Loucy (cell line): ENCODE measurements at regions not wholly inside any gene's neighbourhood (a gene's known extent, or its start where the extent isn't known, plus 50 kb on each side); places are given as distances from the start of the nearest gene placed in this dataset.

Experiments used
- H2AFZ ChIP-seq: fragments of 200-600 bp; sonication (generic); 2 replicates; pipeline ENCODE4 v1.6.0; 2016; ENCODE audit warnings: antibody characterized with exemption, mild to moderate bottlenecking, low read length, moderate library complexity
- H3F3A ChIP-seq: fragments of 200-600 bp; 2 replicates; pipeline ENCODE4 v1.6.0; 2016; ENCODE audit warnings: antibody characterized with exemption, low read depth, mild to moderate bottlenecking
- H3K27me3 ChIP-seq: fragments of 200-600 bp; sonication (generic); 2 replicates; pipeline ENCODE4 v1.6.1; 2014; ENCODE audit warnings: low read length, mild to moderate bottlenecking; ENCODE audit not compliant: insufficient read depth, poor library complexity, severe bottlenecking
- H3K36me3 ChIP-seq: fragments of 200-600 bp; sonication (generic); 2 replicates; pipeline ENCODE4 v1.6.1; 2016; ENCODE audit warnings: low read length; ENCODE audit not compliant: insufficient read depth
- H3K4me1 ChIP-seq: fragments of 200-600 bp; sonication (generic); 2 replicates; pipeline ENCODE4 v1.5.1; 2014; ENCODE audit warnings: low read length, mild to moderate bottlenecking; ENCODE audit not compliant: insufficient read depth, poor library complexity, severe bottlenecking
- H3K4me2 ChIP-seq: fragments of 200-600 bp; sonication (generic); 2 replicates; pipeline ENCODE4 v1.6.0; 2014; ENCODE audit warnings: antibody characterized with exemption, low read length, low read depth, mild to moderate bottlenecking; ENCODE audit not compliant: poor library complexity, severe bottlenecking
- H3K4me3 ChIP-seq: fragments of 200-600 bp; sonication (generic); 2 replicates; pipeline ENCODE4 v1.5.1; 2014; ENCODE audit warnings: low read length, mild to moderate bottlenecking, mixed read lengths; ENCODE audit not compliant: poor library complexity, severe bottlenecking
- H3K79me2 ChIP-seq: fragments of 200-600 bp; sonication (generic); 2 replicates; pipeline ENCODE4 v1.6.1; 2014; ENCODE audit warnings: low read length; ENCODE audit not compliant: insufficient read depth
- H3K9ac ChIP-seq: fragments of 200-600 bp; sonication (generic); 2 replicates; pipeline ENCODE4 v1.6.0; 2014; ENCODE audit warnings: mild to moderate bottlenecking, low read depth, low read length, moderate library complexity; ENCODE audit not compliant: poor library complexity, severe bottlenecking
- H3K9me2 ChIP-seq: fragments of 200-600 bp; sonication (generic); replicated peaks from 2 replicates; pipeline ENCODE4 v1.6.1; 2016; ENCODE audit warnings: low read depth, low read length, mixed read lengths
- H3K9me3 ChIP-seq: fragments of 200-600 bp; sonication (generic); 2 replicates; pipeline ENCODE4 v1.6.1; 2014; ENCODE audit warnings: mild to moderate bottlenecking, antibody characterized with exemption, low read length, low read depth; ENCODE audit not compliant: insufficient read depth
- H4K20me1 ChIP-seq: fragments of 200-600 bp; sonication (generic); 2 replicates; pipeline ENCODE4 v1.6.0; 2014; ENCODE audit warnings: antibody characterized with exemption, low read length, mild to moderate bottlenecking; ENCODE audit not compliant: insufficient read depth, poor library complexity, severe bottlenecking
- EZH2phosphoT487 ChIP-seq: fragments of 200-600 bp; IDR thresholded peaks from 2 replicates; pipeline ENCODE4 v1.6.1; 2018; ENCODE audit warnings: antibody characterized with exemption, mild to moderate bottlenecking, moderate library complexity, borderline replicate concordance
- TF ChIP-seq, protein P1 (sequence below): fragments of 200-600 bp; sonication (generic); conservative IDR thresholded peaks from 2 replicates; pipeline ENCODE4 v1.5.1; 2014; ENCODE audit warnings: mild to moderate bottlenecking, antibody characterized with exemption, low read length

- no peaks in the 10 kb centered on the region for H3F3A ChIP-seq
- no peak overlapping the region for H3K4me2 ChIP-seq
- no peak overlapping the region for H3K4me3 ChIP-seq
- H3K79me2 ChIP-seq: no peaks in the 10 kb centered on the region
- no peak for TF ChIP-seq EZH2phosphoT487
- TF ChIP-seq, protein P1, sequence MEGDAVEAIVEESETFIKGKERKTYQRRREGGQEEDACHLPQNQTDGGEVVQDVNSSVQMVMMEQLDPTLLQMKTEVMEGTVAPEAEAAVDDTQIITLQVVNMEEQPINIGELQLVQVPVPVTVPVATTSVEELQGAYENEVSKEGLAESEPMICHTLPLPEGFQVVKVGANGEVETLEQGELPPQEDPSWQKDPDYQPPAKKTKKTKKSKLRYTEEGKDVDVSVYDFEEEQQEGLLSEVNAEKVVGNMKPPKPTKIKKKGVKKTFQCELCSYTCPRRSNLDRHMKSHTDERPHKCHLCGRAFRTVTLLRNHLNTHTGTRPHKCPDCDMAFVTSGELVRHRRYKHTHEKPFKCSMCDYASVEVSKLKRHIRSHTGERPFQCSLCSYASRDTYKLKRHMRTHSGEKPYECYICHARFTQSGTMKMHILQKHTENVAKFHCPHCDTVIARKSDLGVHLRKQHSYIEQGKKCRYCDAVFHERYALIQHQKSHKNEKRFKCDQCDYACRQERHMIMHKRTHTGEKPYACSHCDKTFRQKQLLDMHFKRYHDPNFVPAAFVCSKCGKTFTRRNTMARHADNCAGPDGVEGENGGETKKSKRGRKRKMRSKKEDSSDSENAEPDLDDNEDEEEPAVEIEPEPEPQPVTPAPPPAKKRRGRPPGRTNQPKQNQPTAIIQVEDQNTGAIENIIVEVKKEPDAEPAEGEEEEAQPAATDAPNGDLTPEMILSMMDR: no peak
- no peaks in the 10 kb centered on the region for H4K20me1 ChIP-seq
- no peaks in the 10 kb centered on the region for H3K27me3 ChIP-seq
- H3K9ac ChIP-seq: no peak overlapping the region
- H3K4me1 ChIP-seq: no peaks in the 10 kb centered on the region
- H3K36me3 ChIP-seq: no peaks in the 10 kb centered on the region
- H2AFZ ChIP-seq: no peak overlapping the region
- no peaks in the 10 kb centered on the region for H3K9me3 ChIP-seq
- H3K9me2 ChIP-seq: no peaks in the 10 kb centered on the region
Observed at GRCh38 chr10:52551046-52551445, 221.5 kb downstream of the MBL2 start.

DNA sequence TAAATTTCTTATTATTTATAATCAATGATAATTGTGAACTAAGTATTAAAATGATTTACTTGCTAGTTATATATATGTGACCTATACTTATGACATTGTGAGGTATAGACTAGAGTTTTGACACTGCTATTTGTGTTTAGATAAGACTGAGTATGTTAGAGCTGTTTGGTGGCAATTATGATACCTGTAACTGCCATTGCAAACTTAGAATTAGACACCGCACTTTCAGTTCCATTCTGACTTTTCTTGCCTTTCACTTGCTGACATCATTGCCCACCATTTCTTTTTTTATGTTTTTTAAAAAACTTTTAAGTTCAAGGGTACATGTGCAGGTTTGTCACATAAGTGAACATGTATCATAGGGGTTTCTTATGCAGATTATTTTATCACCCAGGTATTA is 214.5 kb downstream of the MBL2 start:
- Histone ChIP-seq H3K9me2 (no peaks in the 10 kb centered on the region), H3F3A (no peaks in the 10 kb centered on the region), H4K20me1 (no peaks in the 10 kb centered on the region), H3K4me3 (no peak overlapping the region), H3K9me3 (no peaks in the 10 kb centered on the region), H3K4me1 (no peaks in the 10 kb centered on the region), H2AFZ (no peak overlapping the region), H3K27me3 (no peaks in the 10 kb centered on the region), H3K9ac (no peak overlapping the region), H3K79me2 (no peaks in the 10 kb centered on the region), H3K36me3 (no peaks in the 10 kb centered on the region), H3K4me2 (no peak overlapping the region)
- TF ChIP-seq, protein P1: no peak
- no peak for TF ChIP-seq EZH2phosphoT487

DNA sequence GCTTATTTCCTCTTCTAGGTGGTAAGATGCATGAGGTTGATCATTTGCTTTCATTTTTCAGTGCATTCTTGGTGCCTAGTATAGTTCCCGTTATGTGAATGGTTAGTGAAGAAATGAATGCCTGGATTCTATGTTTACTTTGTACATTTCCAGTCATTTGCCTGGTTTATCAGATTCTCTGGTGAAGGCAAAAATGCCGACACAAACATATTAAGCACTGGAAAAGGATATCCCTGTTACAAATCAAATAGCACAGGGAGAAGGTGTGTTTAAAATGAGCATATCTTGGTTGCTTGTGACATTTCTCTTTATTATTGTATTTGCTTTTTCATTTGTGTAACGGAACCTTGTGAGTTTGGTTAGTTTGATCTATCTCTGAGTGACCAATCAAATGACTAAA is 211.3 kb downstream of the MBL2 start:
- Histone ChIP-seq H3K9ac (no peak overlapping the region), H3K36me3 (no peaks in the 10 kb centered on the region), H3K9me2 (no peaks in the 10 kb centered on the region), H2AFZ (no peak overlapping the region), H3K79me2 (no peaks in the 10 kb centered on the region), H3K27me3 (no peaks in the 10 kb centered on the region), H3K9me3 (no peaks in the 10 kb centered on the region), H3K4me1 (no peaks in the 10 kb centered on the region), H3K4me3 (no peak overlapping the region), H3K4me2 (no peak overlapping the region), H3F3A (no peaks in the 10 kb centered on the region), H4K20me1 (no peaks in the 10 kb centered on the region)
- TF ChIP-seq EZH2phosphoT487: no peak
- TF ChIP-seq, protein P1: no peak
